HTR-8/SVneo (cell line): ENCODE measurements at regions not wholly inside any gene's neighbourhood (a gene's known extent, or its start where the extent isn't known, plus 50 kb on each side); places are given as distances from the start of the nearest gene placed in this dataset.
"Not testable (repeated sequence)": the region's sequence is repeated elsewhere in the genome, so short reads cannot be mapped to it uniquely, and the experiment has no call there.

Source experiments
- DNase-seq: peaks from one replicate; pipeline ENCODE4 v3.0.0; 2011; ENCODE audit warnings: low spot score, mixed read lengths; ENCODE audit not compliant: insufficient read length
- FAIRE-seq: peaks from 2 replicates; lab custom pipeline; 2011; peaks lifted over from hg19 to GRCh38; lab: Jason Lieb, UNC

- DNase-seq (no peak), FAIRE-seq (no peak)
Observed at GRCh38 chr21:15624646-15625045, 105.1 kb upstream of the USP25 start.

DNA sequence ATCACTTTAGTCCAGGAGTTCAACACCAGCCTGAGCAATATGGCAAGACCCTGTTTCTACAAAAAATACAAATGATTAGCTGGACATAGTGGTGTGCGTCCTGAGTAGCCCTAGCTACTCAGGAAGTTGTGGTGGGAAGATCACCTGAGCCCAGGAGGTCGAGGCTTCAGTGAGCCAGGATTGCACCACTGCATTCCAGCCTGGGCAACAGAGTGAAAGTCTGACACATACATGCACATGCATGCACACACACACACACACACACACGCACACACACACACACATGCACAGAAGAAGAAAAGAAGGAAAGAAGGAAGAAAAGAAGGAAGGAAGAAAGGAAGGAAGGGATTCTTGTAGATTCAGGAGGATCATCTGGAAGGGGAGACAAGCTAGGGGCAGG, 104.4 kb upstream of the USP25 start:
- FAIRE-seq (peak; percentile 13), DNase-seq (no peak)

DNA sequence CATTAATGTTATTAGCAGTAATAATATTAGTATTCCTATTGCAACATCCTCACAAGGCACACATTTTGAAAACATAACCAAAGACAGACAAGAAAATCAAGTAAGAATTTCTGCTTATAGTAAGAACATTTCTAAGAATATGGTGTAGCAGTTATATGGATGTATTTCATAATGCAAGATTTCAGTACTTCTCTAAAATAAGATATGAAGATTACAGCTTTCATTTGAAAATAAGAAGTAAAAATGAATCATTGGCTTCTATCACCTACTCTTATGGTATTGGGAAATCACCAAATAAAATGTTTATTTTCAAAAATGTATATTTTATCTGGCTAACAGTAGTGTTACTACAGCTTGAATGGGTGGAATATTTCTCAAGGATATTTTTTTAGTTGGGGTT, 103.8 kb upstream of the USP25 start:
- no peak for DNase-seq
- FAIRE-seq = no peak

GRCh38 chr21:15627011-15627410, 102.8 kb upstream of the USP25 start:
- FAIRE-seq = no peak

GRCh38 chr21:15627823-15628222, 102.0 kb upstream of the USP25 start:
- DNase-seq = no peak
- FAIRE-seq = no peak

More at GRCh38 chr21:15627011-15627410, 102.8 kb upstream of the USP25 start:
- DNase-seq = no peak

- DNase-seq (peak; percentile 19), FAIRE-seq (no peak)
Observed at GRCh38 chr21:15631342-15631741, 98.4 kb upstream of the USP25 start.

GRCh38 chr21:15634541-15634940, 95.2 kb upstream of the USP25 start:
- DNase-seq, FAIRE-seq: not testable (repeated sequence)

DNA sequence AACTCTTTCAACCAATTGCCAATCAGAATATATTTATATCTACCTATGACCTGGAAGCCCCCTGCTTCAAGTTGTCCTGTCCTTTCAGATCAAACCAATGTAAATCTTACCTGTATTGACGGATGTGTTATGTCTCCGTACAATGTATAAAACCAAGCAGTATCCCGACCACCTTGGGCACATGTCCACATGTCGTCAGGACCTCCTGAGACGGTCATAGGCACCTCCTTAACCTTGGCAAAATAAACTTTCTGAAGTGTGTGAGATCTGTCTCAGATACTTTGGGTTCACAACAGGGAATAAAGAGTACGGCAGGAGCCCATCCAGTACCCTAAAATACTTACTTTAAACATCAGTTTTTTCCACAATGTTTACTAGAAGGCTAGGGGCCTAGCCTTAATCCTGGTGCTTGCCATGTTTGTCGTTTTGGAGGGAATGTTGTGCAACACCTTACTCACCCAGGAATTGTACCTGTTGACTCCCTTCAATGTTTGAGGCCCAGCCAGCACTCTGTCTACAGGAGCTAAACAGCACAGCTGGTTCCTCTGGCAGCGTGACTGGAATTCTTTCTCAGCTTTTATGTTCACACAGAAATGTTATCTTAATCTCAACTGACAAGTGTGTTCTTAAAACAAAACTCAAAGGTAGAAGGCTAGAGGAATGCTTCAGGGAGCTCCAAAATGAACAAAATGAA, 90.8 kb upstream of the USP25 start:
- FAIRE-seq (no peak), DNase-seq (no peak)

DNA sequence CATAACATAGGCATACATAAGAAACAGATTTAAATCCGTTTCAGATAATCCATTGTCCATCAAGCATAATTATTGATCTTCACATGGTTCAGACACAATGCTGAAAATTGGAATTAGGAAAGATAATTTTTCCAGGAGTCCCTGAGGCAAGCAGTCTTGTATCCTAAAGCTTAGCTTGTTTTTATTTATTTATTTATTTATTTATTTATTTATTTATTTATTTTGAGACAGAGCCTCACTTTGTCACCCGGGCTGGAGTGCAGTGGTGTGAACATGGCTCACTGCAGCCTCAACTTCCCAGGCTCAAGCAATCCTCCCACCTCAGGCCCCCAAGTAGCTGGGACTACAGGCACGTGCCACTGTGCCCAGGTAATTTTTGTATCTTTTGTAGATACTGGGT, 89.7 kb upstream of the USP25 start:
- DNase-seq, FAIRE-seq: not testable (repeated sequence)

DNA sequence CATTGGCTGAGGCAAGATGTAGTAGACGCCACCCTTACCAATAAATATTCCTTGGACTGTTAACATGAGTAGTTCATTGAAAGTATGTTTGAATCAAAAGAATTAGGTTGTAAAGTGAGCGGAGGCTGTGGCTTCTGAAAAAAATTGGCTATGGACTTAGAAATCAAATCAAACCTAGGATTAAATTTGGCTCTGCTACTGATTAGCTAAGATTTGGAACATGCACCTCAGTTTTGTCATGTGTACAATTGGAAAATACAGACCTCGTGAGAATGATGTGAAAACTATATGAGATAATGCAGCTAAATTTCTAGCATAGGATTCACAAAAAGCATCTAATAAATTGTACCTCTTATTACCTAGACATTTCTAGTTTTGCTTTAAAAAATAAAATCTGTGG, 85.3 kb upstream of the USP25 start:
- DNase-seq (no peak), FAIRE-seq (no peak)

GRCh38 chr21:15645830-15646229, 84.0 kb upstream of the USP25 start:
- DNase-seq (no peak), FAIRE-seq (no peak)

GRCh38 chr21:15650735-15651134, 79.0 kb upstream of the USP25 start:
- FAIRE-seq = no peak
- DNase-seq = no peak

GRCh38 chr21:15651172-15651571, 78.6 kb upstream of the USP25 start:
- FAIRE-seq (no peak), DNase-seq (no peak)

DNA sequence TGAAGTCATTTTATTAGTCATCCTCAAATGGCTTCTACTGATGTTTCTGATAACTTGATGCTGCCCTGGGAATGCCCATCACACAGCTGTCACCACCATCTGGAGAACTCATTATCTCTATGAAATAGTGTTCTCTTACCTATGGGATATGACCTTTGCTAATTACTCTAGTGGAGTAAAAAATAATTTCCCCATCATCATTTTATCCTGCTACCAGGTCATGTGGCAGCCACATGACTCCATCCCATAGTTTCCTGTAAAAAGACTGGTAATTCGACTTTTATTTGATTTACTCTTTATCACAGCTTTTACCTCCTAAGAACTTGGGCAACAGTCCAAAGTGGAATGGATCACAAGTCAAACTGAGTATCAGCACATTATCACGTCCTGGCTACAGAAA, 76.1 kb upstream of the USP25 start:
- DNase-seq (no peak), FAIRE-seq (no peak)

DNA sequence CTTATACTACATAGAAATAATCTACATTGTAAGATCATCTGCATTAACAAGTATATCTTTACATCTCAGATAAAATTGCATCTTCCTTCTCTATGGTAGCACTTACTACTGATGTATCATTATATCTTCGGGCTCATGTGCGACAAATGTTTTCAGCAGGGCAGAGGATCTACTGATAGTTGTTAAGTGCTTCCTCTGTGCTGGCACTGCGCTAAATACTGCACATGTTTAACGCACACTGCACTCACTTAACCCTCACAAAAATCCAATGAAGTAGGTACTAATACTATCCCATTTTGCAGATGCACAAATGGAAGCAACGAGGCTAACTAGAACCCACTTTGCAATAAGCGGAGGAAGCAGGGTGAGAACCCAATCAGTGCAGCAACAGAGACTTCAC, 75.6 kb upstream of the USP25 start:
- FAIRE-seq (peak; percentile 13), DNase-seq (no peak)

DNA sequence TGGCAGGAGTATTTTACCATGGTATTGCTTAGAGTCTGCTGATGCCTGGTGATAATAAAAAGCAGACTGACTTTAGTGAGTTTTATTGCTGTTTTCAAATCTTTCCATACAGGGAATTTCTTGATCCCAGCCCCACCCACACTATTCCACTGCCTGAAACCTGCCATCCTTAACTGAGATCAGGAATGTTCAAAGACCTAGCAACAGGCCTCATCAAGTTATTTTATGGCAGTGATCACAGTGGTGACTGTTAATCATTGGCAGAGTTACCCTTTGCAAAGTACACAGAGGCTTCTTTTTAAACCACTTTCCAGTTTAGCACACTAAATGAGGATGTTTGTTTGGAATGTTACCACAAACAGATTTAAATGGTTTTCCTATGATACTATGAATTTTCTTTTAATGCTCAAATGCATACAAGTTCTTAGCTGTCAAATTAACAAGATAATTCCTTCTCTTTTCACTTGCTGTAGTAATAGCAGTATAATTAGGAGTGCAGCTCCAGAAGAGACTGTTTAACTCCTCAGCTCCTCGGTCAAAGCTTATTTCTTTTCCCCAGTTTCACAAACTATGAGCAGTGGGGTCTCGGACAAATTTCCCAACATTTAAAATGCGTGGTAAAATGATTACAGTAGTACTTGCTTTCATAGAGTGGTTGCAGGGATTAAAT, 69.9 kb upstream of the USP25 start:
- FAIRE-seq (no peak), DNase-seq (no peak)

DNA sequence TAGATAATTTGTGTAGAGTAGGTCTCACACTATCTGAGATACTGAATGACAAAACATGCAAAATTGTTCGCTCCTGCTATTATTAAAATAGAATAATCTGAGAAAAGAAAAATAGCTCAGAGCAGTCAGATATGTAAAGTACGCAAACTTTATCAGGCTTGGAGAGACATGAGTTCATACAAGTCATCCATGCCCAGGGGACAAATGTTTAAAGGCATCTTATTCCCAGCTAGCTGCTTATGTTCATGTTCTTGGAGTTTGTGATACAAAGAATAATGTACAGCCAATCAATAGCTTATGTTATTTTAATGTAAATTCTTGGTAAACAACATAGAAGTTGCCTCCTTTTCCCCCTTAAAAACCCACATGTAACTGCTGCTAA, 69.4 kb upstream of the USP25 start:
- no peak for FAIRE-seq

GRCh38 chr21:15667010-15667409, 62.8 kb upstream of the USP25 start:
- peak; percentile 33 for DNase-seq
- no peak for FAIRE-seq

More for the DNA sequence above, 69.4 kb upstream of the USP25 start:
- no peak for DNase-seq

DNA sequence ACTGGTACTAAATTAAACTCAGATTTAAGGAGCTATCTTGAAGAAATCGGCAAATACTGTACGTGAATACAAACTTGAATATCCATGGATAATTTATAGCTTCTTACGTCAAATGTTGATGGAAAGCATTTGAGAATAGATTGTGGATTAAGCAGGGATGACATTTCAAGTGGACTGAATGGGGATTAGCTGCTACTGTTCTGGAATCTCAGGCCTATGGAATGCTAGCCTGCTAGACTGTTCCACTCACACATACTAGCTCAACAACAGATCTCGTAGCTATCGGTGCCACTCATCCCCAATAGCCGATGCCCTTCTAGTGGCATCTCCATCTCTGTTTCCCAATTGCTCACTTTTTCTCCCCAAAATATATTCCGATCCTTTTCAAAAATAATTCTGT, 62.0 kb upstream of the USP25 start:
- no peak for FAIRE-seq

DNA sequence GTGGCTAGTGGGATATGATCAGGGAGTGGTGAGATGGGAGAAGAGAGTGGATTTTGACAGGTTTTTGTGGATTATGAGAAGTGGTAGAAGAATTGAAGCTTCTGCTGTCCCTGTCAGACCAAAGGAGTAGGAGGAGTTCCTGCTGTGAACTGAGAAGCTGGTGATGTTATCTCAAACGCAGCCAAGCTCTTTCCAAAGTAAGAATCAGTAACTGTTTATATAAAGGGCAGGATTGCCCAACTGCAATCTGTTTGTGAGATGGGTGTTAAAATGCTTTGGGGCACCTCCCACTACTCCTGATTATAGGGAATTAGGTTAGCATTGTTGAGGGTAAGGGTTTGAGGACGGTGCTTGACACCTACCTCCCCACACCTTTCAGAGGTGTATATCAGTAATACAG, 60.5 kb upstream of the USP25 start:
- FAIRE-seq (no peak), DNase-seq (no peak)

More for the DNA sequence above, 62.0 kb upstream of the USP25 start:
- no peak for DNase-seq

GRCh38 chr21:15671188-15671587, 58.6 kb upstream of the USP25 start:
- no peak for DNase-seq
- no peak for FAIRE-seq

- not testable (repeated sequence) for FAIRE-seq, DNase-seq
Observed at GRCh38 chr21:15672578-15672977, 57.2 kb upstream of the USP25 start.
